ENCODE measurements at regions not wholly inside any gene's neighbourhood (a gene's known extent, or its start where the extent isn't known, plus 50 kb on each side); places are given as distances from the start of the nearest gene placed in this dataset.

DNA sequence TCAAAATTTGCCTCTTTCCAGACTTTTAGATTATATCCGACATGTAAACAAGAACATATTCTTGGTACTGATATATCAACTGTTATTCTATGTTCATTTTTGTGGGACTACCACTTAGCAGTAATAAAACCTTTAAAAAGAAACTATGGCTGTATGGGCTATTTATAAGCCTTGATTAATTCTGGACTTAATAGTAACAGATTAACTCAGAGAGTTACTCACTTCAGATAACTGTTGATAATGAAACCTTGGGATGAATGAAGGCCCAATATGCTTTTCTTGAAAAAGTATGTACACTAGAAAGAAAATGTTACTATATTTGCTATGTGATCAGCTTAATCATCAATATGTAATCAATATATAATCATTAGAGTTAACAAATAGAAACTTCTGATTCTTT, 595.9 kb upstream of the BOD1L1 start:
- ATAC-seq (no peak), DNase-seq (no peak)
- intact Hi-C loops (cut with DNase I), result no loop called here

DNA sequence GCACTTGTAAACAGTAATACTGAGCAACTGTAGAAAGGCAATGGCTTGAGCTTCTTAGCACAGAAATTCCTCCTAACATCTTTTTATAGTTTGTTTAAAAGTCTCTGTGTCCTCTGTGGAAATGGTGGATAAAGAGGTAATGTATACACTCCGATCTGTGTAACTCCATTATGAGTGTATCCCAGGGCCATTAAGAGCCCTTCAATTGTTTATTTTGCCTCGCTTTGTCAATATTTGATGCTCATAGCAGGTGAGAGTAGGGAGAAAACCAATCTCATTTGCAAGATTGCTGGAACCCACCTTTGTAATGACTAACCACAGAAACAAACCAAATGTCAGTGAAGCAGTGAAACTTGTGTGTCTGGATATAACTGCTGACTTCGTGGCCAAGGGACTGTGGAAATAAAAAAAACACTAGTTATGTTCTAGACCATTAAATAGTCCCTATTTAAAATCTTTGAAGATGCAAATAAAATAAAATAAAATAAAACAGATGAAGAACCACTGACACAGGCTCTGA, 598.2 kb upstream of the BOD1L1 start:
- intact Hi-C loops (cut with DNase I), result no loop called here
- no peak for DNase-seq
- no peak for ATAC-seq

DNA sequence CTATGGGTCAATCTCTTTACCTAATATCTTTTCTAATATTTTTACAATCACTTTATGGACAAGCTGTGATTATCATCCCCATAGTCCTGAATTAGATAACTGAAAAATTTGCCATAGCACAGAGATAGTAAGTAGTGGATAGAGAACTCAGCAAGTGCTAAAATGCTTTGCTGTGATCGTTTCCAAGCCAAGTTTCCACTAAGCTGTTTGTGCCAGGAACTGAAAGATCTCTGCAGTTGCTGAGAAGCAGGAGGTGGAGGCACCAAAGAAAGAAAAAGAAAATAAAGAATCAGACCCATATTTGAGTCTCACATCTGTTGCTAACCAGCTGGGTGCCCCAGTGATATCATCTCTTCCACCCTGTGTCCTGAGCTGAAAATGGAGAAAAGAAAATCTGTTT, 605.6 kb upstream of the BOD1L1 start:
- DNase-seq (no peak), ATAC-seq (no peak)
- intact Hi-C loops (cut with DNase I), result no loop called here

DNA sequence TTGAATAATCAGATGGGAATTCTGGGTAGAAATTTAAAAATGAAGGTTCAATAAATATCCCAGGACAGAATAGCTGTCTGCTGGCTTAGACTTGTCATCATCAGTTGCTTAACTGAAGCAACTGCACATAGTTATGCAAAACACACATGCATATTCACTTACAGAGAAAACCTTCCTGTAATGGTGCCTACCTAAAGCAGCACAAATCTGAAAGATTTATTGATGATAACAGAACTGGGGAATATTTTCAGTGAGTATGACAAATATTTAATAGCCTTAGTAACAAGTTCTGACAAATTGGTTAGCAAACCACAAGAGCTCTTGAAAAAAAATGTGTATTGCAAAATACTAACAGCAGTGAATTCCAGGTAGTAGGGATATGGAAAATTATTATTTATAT, 606.8 kb upstream of the BOD1L1 start:
- ATAC-seq (no peak), DNase-seq (no peak)
- intact Hi-C loops (cut with DNase I), result no loop called here

DNA sequence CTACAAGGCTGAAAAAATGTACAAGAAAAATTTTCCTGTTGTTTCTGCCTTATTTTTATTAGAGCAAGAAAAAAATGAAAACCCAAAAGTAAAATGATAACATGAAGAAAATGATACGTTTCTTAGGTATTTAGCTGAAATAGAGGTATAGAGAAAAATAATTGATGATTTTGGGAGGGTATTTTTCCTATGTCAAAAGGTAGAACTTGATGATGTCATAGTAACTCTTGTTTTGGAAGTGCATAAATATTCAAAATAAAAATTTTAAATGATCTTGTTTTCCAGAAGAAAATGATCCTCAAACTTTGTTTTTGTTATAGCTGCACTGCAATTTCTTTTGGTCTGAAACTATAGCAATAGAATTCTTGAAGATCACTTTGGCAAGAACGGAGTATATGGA, 608.8 kb upstream of the BOD1L1 start:
- intact Hi-C loops (cut with DNase I), result no loop called here
- DNase-seq (no peak), ATAC-seq (no peak)

DNA sequence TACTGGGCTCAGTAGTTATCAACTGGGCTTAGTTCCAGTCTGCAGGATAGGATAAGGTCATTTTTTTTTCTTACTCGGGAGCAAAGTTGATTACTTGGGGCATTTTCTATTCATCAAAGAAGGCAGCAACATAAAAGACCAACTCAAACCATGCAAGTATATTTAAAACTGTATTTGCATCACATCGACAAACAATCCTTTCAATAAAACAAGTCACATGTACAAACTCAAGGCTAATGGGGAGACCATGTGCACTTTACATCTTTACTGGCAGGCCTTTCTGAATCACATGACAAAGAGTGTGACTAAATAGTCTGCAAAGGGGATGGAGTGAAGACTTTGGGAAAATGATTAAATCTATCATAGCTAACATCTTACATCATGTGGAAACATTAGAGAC, 610.4 kb upstream of the BOD1L1 start:
- ATAC-seq (no peak), DNase-seq (no peak)
- intact Hi-C loops (cut with DNase I), result no loop called here

DNA sequence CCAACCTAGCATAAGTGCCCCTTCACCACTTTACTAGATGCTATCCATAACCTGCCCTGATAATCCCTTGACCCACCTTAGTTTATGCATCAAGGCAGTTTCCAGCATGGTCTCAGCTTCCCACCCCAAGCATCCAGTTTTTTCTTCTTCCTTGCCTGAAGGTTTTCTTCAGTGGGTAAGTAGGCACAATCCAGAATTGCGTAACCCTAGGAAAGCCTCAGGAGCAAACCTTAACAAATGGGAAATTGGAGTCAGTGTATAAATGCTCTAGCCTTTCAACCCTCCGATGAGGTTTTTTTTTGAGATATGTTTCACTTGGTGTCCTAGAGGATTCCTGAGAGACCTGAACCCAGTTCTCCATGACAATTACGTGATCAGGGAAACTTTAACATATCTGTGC, 614.0 kb upstream of the BOD1L1 start:
- no peak for ATAC-seq
- intact Hi-C loops (cut with DNase I), result no loop called here
- DNase-seq, result no peak

DNA sequence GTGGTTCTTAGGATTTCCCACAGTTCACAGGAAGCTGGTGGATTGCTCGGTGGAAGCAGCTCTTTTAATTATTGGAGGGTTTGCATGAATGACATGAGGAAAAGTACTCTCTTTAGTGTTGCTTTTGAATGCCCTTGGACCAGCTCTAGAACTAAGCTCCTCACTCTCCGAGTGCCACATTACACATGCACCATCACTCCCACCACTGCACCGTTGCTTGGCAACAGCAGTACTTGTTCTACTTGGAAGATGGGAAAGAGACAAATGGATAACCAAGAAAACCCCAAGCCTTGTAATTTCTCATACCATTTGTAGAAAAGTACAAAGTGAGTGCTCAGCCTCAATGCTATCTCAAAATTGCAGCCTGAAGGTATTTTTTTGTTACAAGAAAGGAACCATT, 620.2 kb upstream of the BOD1L1 start:
- intact Hi-C loops (cut with DNase I), result no loop called here
- DNase-seq (no peak), ATAC-seq (no peak)

DNA sequence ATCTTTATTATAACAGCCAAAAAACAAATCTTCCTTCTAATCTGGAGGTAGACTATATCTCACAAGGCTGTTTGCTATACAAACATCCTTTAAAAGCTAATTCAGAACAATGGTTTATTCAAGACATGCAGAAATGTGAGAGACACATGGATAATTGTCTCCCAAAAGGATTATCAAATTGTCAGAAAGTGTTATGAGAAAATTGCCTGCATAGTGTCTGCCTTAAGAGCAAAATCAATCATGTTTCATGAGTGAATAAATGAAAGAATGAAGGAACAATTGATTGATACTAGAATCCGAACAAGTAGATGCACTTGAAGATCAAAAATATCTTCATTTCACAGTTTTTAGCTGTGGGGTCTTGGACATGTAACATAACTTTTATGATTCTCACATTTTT, 621.7 kb upstream of the BOD1L1 start:
- DNase-seq, result no peak
- intact Hi-C loops (cut with DNase I), result no loop called here
- no peak for ATAC-seq

DNA sequence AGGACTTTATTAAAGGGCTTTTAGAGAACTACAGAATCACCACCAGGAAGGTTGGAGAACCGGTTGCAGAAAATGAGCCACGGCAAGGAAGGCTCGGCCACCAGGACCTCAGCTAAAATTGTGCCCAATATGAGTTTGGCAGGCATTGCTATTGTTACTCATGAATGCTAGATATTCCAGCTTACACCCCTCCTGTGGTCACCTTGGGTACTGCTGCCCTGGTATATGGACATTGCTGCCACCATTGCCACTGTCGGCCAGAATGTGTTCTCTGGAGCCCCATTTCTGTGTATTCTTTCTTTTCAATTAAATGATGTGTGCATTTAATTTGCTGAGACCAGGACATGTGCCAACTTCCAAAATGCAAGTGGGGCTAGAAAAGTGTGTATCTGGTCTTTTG, 626.7 kb upstream of the BOD1L1 start:
- DNase-seq, result peak; percentile 30
- ATAC-seq, result peak in 1 of 2 donors; percentile 31
- intact Hi-C loops (cut with DNase I), result no loop called here

DNA sequence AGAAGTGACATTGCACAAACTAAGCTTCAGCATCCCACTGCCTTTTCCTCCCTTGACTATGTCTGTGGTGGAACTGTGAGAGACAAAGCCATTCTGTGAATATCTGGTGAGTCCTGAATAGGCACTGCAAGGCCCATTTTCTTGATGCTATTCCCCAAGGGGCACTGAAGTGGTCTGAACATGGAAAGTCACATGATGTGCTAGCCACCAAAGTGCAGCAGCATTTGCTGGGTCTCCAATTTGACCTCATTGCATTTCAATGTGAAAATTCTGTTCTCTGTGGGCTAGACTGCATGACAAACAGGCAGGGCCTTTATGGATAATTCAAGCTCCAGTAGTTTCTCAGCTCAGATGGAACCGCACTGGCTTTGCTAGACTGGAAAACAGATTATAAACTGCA, 627.4 kb upstream of the BOD1L1 start:
- intact Hi-C loops (cut with DNase I), result no loop called here
- no peak for ATAC-seq

DNA sequence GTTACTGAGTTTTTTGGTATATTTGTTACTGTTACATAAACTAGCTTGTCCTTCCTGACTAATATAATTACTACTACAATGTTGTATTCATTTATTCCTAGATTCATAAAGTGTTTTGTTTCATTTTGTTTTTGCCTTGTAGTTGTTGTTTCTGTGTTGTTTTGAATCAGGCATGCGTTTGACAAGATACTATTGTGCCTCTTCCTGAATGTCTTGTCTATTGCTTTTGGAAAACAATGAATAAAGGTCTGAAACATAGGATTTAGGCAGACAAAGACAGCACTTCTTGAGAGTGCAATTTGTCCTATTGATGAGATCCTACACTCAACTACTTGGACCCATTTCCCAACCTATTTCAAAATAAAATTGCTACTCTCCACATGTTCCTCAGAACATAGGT, 630.4 kb upstream of the BOD1L1 start:
- intact Hi-C loops (cut with DNase I), result no loop called here
- ATAC-seq, result no peak
- no peak for DNase-seq

More for the DNA sequence above, 627.4 kb upstream of the BOD1L1 start:
- no peak for DNase-seq

DNA sequence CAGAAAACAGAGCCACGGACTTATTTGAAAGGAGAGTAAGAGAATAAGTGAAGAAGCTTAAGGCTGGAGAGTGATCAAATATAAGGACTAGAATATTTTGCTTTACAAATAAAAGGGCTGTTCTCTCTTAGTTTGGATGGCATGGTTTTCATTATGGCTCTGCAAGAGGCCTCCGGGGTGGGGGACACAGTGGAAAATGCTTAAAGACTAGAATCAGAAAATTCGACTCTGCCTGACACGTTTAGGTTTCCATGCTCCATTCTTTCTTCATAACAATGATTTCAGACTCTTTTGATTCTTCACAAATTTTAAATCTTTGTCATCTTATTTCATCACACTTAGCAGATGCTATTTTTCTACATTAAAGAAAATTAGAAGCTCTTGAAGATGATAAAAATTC, 632.4 kb upstream of the BOD1L1 start:
- DNase-seq (no peak), ATAC-seq (no peak)
- intact Hi-C loops (cut with DNase I), result no loop called here

DNA sequence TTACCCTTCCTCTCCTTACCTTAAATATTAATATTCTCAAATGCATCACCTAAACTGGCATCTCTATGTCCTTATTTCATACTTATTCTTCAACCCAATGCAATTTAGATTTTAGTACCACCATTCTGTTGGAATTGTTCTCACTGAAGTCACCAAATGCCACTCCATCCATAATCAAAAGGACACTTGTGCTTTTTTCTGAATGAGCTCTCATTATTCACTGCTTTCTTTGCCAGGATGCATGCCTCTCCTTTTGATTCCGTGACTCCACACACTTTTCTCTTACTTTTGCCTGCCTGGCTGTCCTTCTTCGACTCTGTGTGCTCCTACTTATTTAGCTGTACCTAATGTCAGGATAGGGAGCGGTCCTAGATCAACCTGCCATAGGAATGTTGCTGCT, 633.1 kb upstream of the BOD1L1 start:
- DNase-seq (no peak), ATAC-seq (no peak)
- intact Hi-C loops (cut with DNase I), result no loop called here

DNA sequence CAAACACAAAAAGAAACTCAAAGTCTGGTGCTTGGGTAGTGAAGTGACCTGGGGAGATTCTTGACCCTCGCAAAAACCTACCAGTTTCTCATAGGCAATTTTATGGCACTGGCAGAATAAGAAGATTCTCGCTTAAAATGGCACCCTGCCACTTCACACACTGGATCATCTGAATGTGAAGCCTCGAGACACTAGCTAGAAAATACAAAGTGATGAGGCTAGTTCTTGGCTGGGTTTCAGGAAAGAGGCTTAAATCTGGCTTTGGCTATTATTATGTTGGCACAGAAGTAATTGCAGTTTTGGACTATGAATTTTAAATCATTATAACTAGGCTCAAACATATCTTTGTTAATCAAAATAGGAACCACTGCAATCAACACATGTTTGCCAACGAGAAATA, 634.7 kb upstream of the BOD1L1 start:
- DNase-seq (no peak), ATAC-seq (no peak)
- intact Hi-C loops (cut with DNase I), result no loop called here

DNA sequence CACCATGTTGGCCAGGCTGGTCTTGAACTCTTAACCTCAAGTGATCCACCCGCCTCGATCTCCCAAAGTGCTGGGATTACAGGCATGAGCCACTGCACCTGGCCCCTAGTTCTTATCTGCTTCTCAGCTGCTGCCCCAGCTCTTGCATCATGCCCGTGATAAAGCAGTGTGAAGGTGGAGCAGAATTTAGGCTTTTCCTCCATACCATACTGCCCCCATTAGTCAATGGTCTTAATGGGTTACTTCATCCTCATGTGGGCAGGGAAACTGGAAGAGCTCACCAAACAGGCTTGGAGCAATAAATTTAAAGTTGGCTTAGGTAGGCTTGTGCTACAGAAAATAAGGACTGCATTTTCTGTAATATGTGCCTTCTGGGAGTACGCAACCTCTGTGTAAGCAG, 636.9 kb upstream of the BOD1L1 start:
- DNase-seq (no peak), ATAC-seq (no peak)
- intact Hi-C loops (cut with DNase I), result no loop called here

DNA sequence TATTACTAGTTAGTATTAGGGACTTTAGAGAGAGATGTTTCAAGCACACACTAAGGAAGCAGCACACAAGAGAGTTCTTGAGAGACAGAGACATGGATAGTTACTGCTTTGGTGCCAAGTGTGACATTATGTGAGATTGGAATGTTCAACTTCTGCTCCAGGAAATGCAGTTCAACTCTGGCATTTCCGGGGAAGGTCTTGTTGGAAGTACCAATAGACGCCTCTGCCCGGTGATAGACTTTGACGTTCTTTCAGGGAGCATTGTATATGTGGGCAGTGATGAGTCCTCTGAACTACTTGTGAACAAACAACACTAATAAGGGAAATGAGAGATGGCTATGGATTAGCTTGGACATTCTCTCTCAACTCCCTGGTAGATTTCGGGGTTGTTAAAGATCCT, 638.1 kb upstream of the BOD1L1 start:
- intact Hi-C loops (cut with DNase I), result no loop called here
- DNase-seq, result no peak
- ATAC-seq, result no peak

DNA sequence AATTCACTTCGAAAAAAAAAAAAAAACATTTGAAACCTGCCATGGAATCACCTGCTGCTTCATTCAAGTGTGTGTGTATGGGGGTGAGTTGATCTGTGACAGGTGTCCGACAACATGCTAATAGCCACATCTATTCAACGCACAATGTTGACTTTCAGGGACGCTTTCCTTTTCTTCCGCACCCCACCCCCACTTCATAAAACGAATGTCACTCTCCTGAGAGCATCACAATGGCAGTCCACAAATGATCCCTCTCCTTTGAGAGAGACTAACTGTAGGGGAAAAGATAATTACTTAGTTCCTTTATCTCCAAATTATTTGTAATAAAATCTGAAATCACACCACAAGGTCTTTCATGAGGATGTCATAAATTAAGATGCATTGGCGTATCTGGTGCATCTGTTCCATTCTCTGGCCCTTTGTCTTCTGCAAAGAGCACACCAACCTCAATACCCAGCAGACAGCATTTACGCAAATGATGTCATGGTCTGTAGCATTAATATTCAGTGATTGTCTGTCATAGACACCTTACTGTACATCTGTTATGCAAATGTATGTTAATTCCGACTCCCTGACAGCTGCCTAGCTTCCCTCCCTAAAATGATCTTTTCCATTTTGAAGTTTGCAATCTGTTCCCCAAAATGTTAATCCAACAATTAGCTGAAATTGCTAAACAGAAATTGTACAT, 640.0 kb upstream of the BOD1L1 start:
- intact Hi-C loops (cut with DNase I), result no loop called here
- no peak for ATAC-seq
- DNase-seq, result no peak

DNA sequence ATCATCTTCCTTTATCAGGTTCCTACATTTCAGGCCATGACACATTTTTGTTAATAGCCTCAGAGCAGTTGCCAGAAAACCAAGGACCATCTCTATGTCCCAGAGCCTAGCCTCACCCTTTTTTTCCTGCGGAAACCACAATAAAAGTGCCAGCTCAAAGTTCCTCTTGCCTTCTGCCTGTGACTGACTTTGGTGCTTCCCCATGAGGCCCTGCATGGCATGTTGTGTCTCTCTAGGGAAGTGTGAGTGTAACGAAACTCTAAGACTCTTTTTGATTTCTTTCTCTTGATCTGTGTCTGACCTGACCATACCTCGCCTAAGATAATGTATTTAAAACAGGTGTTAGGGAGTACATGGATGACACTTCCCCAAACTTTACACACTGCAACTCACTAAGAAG, 642.3 kb upstream of the BOD1L1 start:
- intact Hi-C loops (cut with DNase I), result no loop called here
- ATAC-seq (peak; percentile 30 to 54), DNase-seq (no peak)

DNA sequence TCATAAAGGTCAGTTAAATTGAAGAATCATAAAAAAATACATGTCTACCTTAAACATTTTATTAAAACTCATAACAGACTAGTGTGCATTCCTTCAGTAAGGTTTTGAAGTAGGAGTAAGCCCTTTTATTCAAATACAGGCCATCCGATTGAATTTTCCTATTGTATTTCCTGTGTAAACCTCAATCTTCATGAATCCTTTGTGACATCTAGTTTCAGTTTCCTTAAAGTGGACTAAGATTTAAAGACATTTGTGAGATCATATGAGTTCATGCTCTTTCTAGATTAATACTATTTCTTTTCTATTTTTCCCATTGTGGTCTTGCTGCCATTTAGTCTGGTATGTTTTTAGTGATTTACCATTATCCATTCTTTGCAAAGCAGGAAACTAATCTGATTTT, 644.7 kb upstream of the BOD1L1 start:
- ATAC-seq, result no peak
- intact Hi-C loops (cut with DNase I), result no loop called here

DNA sequence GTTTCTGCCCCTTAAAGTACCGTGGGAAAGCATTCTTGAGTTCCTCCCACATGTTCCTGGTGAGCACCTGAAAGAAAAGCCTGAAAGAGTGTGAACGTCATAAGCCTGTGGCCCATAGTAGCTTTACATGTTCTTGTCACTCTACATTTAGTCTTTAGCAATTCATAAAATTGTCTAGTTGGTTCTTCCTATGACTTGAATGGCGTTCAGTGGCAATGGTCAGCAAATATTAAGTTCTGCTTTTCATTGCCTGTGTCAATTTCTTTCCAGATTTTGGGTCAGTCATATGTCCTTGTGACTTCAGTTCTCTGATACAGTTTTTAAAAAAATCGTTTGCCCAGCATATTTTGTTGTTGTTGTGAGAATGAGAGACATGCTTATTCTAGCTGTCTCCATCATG, 650.0 kb upstream of the BOD1L1 start:
- DNase-seq (no peak), ATAC-seq (peak in 1 of 2 donors; percentile 25)
- intact Hi-C loops (cut with DNase I), result no loop called here

More for the DNA sequence above, 644.7 kb upstream of the BOD1L1 start:
- no peak for DNase-seq

DNA sequence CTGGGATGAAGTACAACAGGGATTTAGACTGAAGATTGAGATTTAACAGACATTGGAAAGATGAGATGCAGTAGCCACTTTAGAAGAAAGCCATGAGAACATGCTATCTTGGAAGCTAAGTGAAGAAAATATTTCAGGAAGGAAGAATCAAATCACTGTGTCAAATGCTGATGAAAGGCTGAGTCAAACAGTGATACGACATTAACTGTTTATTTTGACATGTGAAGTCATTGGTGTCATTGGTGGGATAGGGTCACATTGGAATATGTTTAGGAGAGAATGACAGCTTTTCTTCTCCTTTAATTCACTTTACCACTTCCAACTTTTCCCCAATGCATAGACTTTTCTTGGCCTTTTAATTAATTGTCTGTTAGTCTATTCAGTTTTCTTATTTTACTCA, 653.0 kb upstream of the BOD1L1 start:
- intact Hi-C loops (cut with DNase I), result no loop called here
- ATAC-seq (no peak), DNase-seq (no peak)

Measured in left cardiac atrium (tissue), 4 donors.